H9 (cell line): ENCODE measurements at regions not wholly inside any gene's neighbourhood (a gene's known extent, or its start where the extent isn't known, plus 50 kb on each side); places are given as distances from the start of the nearest gene placed in this dataset.
A peak's percentile ranks its signal among the peaks of the same experiment; 100 is the strongest.

Experiments
- DNase-seq: peaks from one replicate; pipeline ENCODE4 v3.0.0-alpha.2; 2017
- H2AFZ ChIP-seq: one replicate; pipeline ENCODE4 v1.6.1; 2013; ENCODE audit warnings: mild to moderate bottlenecking, low read length, control low read depth, moderate library complexity
- H2AK5ac ChIP-seq: 2 replicates; pipeline ENCODE4 v1.6.1; 2013; ENCODE audit warnings: low read length, control low read depth, mixed read lengths; ENCODE audit not compliant: insufficient read length
- H2BK120ac ChIP-seq: one replicate; pipeline ENCODE4 v1.6.1; 2013; ENCODE audit warnings: low read depth, mild to moderate bottlenecking, low read length, control low read depth, inconsistent platforms; ENCODE audit not compliant: poor library complexity, severe bottlenecking
- H2BK12ac ChIP-seq: 2 replicates; pipeline ENCODE4 v1.6.1; 2013; ENCODE audit warnings: low read length, control low read depth, mixed read lengths, low read depth; ENCODE audit not compliant: insufficient read length
- H2BK15ac ChIP-seq: 2 replicates; pipeline ENCODE4 v1.6.1; 2013; ENCODE audit warnings: low read depth, low read length, control low read depth
- H2BK20ac ChIP-seq: one replicate; pipeline ENCODE4 v1.6.1; 2013; ENCODE audit warnings: low read depth, mild to moderate bottlenecking, low read length, control low read depth, inconsistent platforms; ENCODE audit not compliant: poor library complexity, severe bottlenecking
- H2BK5ac ChIP-seq: 2 replicates; pipeline ENCODE4 v1.6.1; 2013; ENCODE audit warnings: low read length, control low read depth, mixed read lengths; ENCODE audit not compliant: insufficient read length
- H3K14ac ChIP-seq: 2 replicates; pipeline ENCODE4 v1.6.1; 2013; ENCODE audit warnings: low read length, control low read depth; ENCODE audit not compliant: insufficient read depth
- H3K18ac ChIP-seq: 2 replicates; pipeline ENCODE4 v1.6.1; 2013; ENCODE audit warnings: low read depth, mild to moderate bottlenecking, mixed read lengths, low read length, control low read depth; ENCODE audit not compliant: insufficient read length
- H3K23ac ChIP-seq: 2 replicates; pipeline ENCODE4 v1.6.1; 2013; ENCODE audit warnings: low read length, control low read depth, mixed read lengths, low read depth; ENCODE audit not compliant: insufficient read length
- H3K23me2 ChIP-seq: 2 replicates; pipeline ENCODE4 v1.6.1; 2013; ENCODE audit warnings: low read depth, mild to moderate bottlenecking, mixed read lengths, low read length, control low read depth; ENCODE audit not compliant: insufficient read length, poor library complexity, severe bottlenecking
- H3K27ac ChIP-seq: 2 replicates; pipeline ENCODE4 v1.5.1; 2013; ENCODE audit warnings: low read length, control low read depth, mixed read lengths, low read depth; ENCODE audit not compliant: insufficient read length
- H3K27me3 ChIP-seq: 2 replicates; pipeline ENCODE4 v1.6.1; 2013; ENCODE audit warnings: low read length, control low read depth, inconsistent platforms; ENCODE audit not compliant: insufficient read depth
- H3K4ac ChIP-seq: 2 replicates; pipeline ENCODE4 v1.6.1; 2013; ENCODE audit warnings: low read depth, mild to moderate bottlenecking, control low read depth, inconsistent platforms, low read length, moderate library complexity
- H3K4me1 ChIP-seq: 2 replicates; pipeline ENCODE4 v1.6.1; 2013; ENCODE audit warnings: low read length, control low read depth, inconsistent platforms; ENCODE audit not compliant: insufficient read depth
- H3K4me2 ChIP-seq: 2 replicates; pipeline ENCODE4 v1.6.1; 2013; ENCODE audit warnings: low read length, control low read depth, mixed read lengths; ENCODE audit not compliant: insufficient read length, insufficient read depth
- H3K56ac ChIP-seq: 2 replicates; pipeline ENCODE4 v1.6.1; 2013; ENCODE audit warnings: low read depth, mild to moderate bottlenecking, mixed read lengths, low read length, control low read depth; ENCODE audit not compliant: insufficient read length
- H3K79me1 ChIP-seq: 2 replicates; pipeline ENCODE4 v1.6.1; 2013; ENCODE audit warnings: low read depth, mild to moderate bottlenecking, moderate library complexity, low read length, control low read depth, inconsistent platforms; ENCODE audit not compliant: insufficient read depth, poor library complexity, severe bottlenecking
- H3K79me2 ChIP-seq: 2 replicates; pipeline ENCODE4 v1.6.1; 2013; ENCODE audit warnings: low read length, control low read depth, inconsistent platforms; ENCODE audit not compliant: insufficient read depth
- H3K9ac ChIP-seq: 2 replicates; pipeline ENCODE4 v1.6.1; 2013; ENCODE audit warnings: low read length, control low read depth, mixed read lengths; ENCODE audit not compliant: insufficient read length; ENCODE audit errors: extremely low read depth
- H3K9me3 ChIP-seq: one replicate; pipeline ENCODE4 v1.6.1; 2013; ENCODE audit warnings: low read depth, low read length, inconsistent platforms; ENCODE audit not compliant: control insufficient read depth
- H3T11ph ChIP-seq: one replicate; pipeline ENCODE4 v1.6.1; 2013; ENCODE audit warnings: mild to moderate bottlenecking, low read length, control low read depth, inconsistent platforms
- H4K20me1 ChIP-seq: one replicate; pipeline ENCODE4 v1.6.1; 2013; ENCODE audit not compliant: control insufficient read depth, insufficient read length, insufficient read depth
- H4K5ac ChIP-seq: 2 replicates; pipeline ENCODE4 v1.6.1; 2013; ENCODE audit warnings: low read depth, mild to moderate bottlenecking, mixed read lengths, low read length, control low read depth; ENCODE audit not compliant: insufficient read length
- H4K8ac ChIP-seq: replicated peaks from 2 replicates; pipeline ENCODE4 v1.6.1; 2013; ENCODE audit warnings: low read length, control low read depth, mixed read lengths, low read depth; ENCODE audit not compliant: insufficient read length
- H4K91ac ChIP-seq: 2 replicates; pipeline ENCODE4 v1.6.1; 2013; ENCODE audit warnings: low read depth, mild to moderate bottlenecking, moderate library complexity, mixed read lengths, low read length, control low read depth; ENCODE audit not compliant: insufficient read length
- H3K27ac Mint-ChIP-seq, 3 experiments: 2 replicates in 2 of 3; 3 replicates in 1 of 3; pipeline ENCODE4 v1.8.0; 2020 to 2021; ENCODE audit warnings: mixed read lengths in 3 of 3, mild to moderate bottlenecking in 1 of 3, moderate library complexity in 1 of 3
- H3K27me3 Mint-ChIP-seq: 2 replicates; pipeline ENCODE4 v1.8.0; 2021; ENCODE audit warnings: low read depth, mild to moderate bottlenecking, moderate library complexity, mixed read lengths
- H3K36me3 Mint-ChIP-seq, 3 experiments: 2 replicates in 2 of 3; 3 replicates in 1 of 3; pipeline ENCODE4 v1.8.0; 2020 to 2021; ENCODE audit warnings: low read depth in 3 of 3, mixed read lengths in 3 of 3; ENCODE audit not compliant: insufficient read depth in 1 of 3
- H3K4me1 Mint-ChIP-seq, 2 experiments: 2 replicates each; pipeline ENCODE4 v1.8.0; 2020; ENCODE audit warnings: mixed read lengths in 2 of 2
- H3K4me3 Mint-ChIP-seq, 2 experiments: 2 replicates in 1 of 2; 3 replicates in 1 of 2; pipeline ENCODE4 v1.8.0; 2020 to 2021; ENCODE audit warnings: mild to moderate bottlenecking in 2 of 2, mixed read lengths in 2 of 2, moderate library complexity in 1 of 2
- H3K9me3 Mint-ChIP-seq, 2 experiments: 2 replicates in 1 of 2; 3 replicates in 1 of 2; pipeline ENCODE4 v1.8.0; 2020; ENCODE audit warnings: mild to moderate bottlenecking in 2 of 2, mixed read lengths in 2 of 2, moderate library complexity in 1 of 2
- WGBS: extraction: QIAGEN DNeasy Blood & Tissue Kit; methylation state at CpG from one replicate; pipeline ENCODE4 v1.1.7; 2013; ENCODE audit warnings: missing lambda C conversion rate, low lambda C conversion rate, mixed read lengths; ENCODE audit not compliant: insufficient read length; ENCODE audit errors: extremely low coverage; 5-methylcytosine and 5-hydroxymethylcytosine counted together
- TF ChIP-seq, protein P1 (sequence below): fragments of 200-600 bp; sonication (generic); conservative IDR thresholded peaks from 3 replicates; pipeline ENCODE4 v1.8.0; 2021; ENCODE audit warnings: antibody characterized with exemption, mild to moderate bottlenecking

GRCh38 chr4:180721356-180721755 lies 1521.8 kb upstream of the TENM3 start:
- Mint-ChIP-seq H3K9me3 (no peaks in the 10 kb centered on the region; a peak in 1 of 5 replicates), H3K4me1 (peaks cover 3 to 8% of the 10 kb centered on the region in 2 experiments; a peak in 3 of 4 replicates), H3K4me3 (no peak overlapping the region), H3K27me3 (no peaks in the 10 kb centered on the region), H3K36me3 (peaks cover 0 to 2% (median 0%) of the 10 kb centered on the region in 3 experiments; a peak in 1 of 7 replicates), H3K27ac (peak overlapping the region in 1 of 3 experiments; percentile 42; a peak in 2 of 7 replicates)
- H2AFZ ChIP-seq: no peak overlapping the region
- no peak overlapping the region for H3K18ac ChIP-seq
- H3K23ac ChIP-seq: no peak overlapping the region
- no peak for DNase-seq
- H4K5ac ChIP-seq: no peak overlapping the region
- no peaks in the 10 kb centered on the region for H3K27me3 ChIP-seq
- H4K91ac ChIP-seq: no peak overlapping the region
- H3K14ac ChIP-seq: no peak overlapping the region; the same call in 1 of the 2 replicates
- no peaks in the 10 kb centered on the region for H4K20me1 ChIP-seq
- no peak overlapping the region for H3K9ac ChIP-seq
- no peak overlapping the region for H2AK5ac ChIP-seq
- H3K27ac ChIP-seq: no peak overlapping the region
- no peaks in the 10 kb centered on the region for H3K4me1 ChIP-seq
- no peak overlapping the region for H3K4me2 ChIP-seq
- H2BK5ac ChIP-seq: no peak overlapping the region
- H3K4ac ChIP-seq: no peak overlapping the region
- no peak overlapping the region for H3T11ph ChIP-seq
- H3K79me1 ChIP-seq: no peaks in the 10 kb centered on the region
- WGBS: 100% methylated on average over 3 of the region's 6 CpGs
- no peak overlapping the region for H2BK120ac ChIP-seq
- no peak overlapping the region for H3K56ac ChIP-seq
- H2BK20ac ChIP-seq: no peak overlapping the region
- H3K9me3 ChIP-seq: no peaks in the 10 kb centered on the region
- H2BK15ac ChIP-seq: no peak overlapping the region
- H2BK12ac ChIP-seq: no peak overlapping the region
- H3K23me2 ChIP-seq: no peaks in the 10 kb centered on the region
- H4K8ac ChIP-seq: no peak overlapping the region
- TF ChIP-seq, protein P1, sequence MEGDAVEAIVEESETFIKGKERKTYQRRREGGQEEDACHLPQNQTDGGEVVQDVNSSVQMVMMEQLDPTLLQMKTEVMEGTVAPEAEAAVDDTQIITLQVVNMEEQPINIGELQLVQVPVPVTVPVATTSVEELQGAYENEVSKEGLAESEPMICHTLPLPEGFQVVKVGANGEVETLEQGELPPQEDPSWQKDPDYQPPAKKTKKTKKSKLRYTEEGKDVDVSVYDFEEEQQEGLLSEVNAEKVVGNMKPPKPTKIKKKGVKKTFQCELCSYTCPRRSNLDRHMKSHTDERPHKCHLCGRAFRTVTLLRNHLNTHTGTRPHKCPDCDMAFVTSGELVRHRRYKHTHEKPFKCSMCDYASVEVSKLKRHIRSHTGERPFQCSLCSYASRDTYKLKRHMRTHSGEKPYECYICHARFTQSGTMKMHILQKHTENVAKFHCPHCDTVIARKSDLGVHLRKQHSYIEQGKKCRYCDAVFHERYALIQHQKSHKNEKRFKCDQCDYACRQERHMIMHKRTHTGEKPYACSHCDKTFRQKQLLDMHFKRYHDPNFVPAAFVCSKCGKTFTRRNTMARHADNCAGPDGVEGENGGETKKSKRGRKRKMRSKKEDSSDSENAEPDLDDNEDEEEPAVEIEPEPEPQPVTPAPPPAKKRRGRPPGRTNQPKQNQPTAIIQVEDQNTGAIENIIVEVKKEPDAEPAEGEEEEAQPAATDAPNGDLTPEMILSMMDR: no peak
- no peaks in the 10 kb centered on the region for H3K79me2 ChIP-seq
